ENCODE measurements at regions not wholly inside any gene's neighbourhood (a gene's known extent, or its start where the extent isn't known, plus 50 kb on each side); places are given as distances from the start of the nearest gene placed in this dataset.
"Not testable (repeated sequence)": the region's sequence is repeated elsewhere in the genome, so short reads cannot be mapped to it uniquely, and the experiment has no call there.

- Histone ChIP-seq H3K27ac (ENCODE audit: insufficient read depth, low read length) (no peak overlapping the region), H3K36me3 (ENCODE audit: control insufficient read depth, insufficient read depth, low read length) (no peaks in the 10 kb centered on the region), H3K27me3 (ENCODE audit: control insufficient read depth, insufficient read depth, low read length) (no peaks in the 10 kb centered on the region), H3K9me3 (ENCODE audit: control insufficient read depth, insufficient read depth, low read depth, low read length) (no peaks in the 10 kb centered on the region), H3K9ac (ENCODE audit: insufficient read depth, low read length) (no peak overlapping the region), H2AFZ (ENCODE audit: low read length) (no peak overlapping the region), H3K4me1 (ENCODE audit: control insufficient read depth, extremely low read depth, insufficient read depth, low read length) (no peaks in the 10 kb centered on the region), H3K4me3 (replicated peaks in 1 of 4; ENCODE audit: control extremely low read depth in 1 of 4, insufficient read depth in 1 of 4, low read depth in 3 of 4, low read length in 4 of 4) (no peak overlapping the region), H3K79me2 (ENCODE audit: control insufficient read depth, insufficient read depth, low read length) (no peaks in the 10 kb centered on the region), H3K4me2 (ENCODE audit: extremely low read depth, insufficient read depth, low read length) (no peak overlapping the region), H4K20me1 (ENCODE audit: control insufficient read depth, extremely low read depth, insufficient read depth, low read length) (no peaks in the 10 kb centered on the region)
- TF ChIP-seq, protein P1, sequence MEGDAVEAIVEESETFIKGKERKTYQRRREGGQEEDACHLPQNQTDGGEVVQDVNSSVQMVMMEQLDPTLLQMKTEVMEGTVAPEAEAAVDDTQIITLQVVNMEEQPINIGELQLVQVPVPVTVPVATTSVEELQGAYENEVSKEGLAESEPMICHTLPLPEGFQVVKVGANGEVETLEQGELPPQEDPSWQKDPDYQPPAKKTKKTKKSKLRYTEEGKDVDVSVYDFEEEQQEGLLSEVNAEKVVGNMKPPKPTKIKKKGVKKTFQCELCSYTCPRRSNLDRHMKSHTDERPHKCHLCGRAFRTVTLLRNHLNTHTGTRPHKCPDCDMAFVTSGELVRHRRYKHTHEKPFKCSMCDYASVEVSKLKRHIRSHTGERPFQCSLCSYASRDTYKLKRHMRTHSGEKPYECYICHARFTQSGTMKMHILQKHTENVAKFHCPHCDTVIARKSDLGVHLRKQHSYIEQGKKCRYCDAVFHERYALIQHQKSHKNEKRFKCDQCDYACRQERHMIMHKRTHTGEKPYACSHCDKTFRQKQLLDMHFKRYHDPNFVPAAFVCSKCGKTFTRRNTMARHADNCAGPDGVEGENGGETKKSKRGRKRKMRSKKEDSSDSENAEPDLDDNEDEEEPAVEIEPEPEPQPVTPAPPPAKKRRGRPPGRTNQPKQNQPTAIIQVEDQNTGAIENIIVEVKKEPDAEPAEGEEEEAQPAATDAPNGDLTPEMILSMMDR (conservative IDR thresholded peaks at IDR 0.05 in 1 of 2, IDR thresholded peaks at IDR 0.05 in 1 of 2; ENCODE audit: low read depth in 1 of 2, low read length in 2 of 2): no peak
- TF ChIP-seq EZH2 (IDR thresholded peaks at IDR 0.05; ENCODE audit: low read length, missing control alignments): no peak
- DNase-seq (ENCODE audit: low read depth in 2 of 2): no peak
Observed at GRCh38 chr1:157376681-157377080, 175.6 kb downstream of the FCRL5 start.

DNA sequence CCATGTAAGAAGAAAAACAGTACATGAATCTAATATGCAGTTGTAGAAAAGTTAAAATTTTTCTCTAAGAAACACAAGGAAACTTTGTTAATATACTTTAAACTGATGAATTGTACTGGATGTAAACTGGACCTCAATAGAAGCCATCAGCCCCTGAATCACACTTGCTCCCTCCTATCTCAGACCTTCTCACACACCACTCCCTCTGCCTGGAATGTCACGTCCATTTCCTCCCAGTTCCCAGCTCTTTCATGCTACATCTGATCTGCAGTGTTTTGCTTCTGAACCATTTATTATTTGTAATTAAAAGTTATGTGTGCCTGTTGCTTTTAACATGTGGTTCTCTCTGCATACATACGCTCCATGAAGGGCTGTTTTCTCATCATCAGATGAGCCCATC lies 180.0 kb downstream of the FCRL5 start:
- H3K4me2 ChIP-seq (ENCODE audit: extremely low read depth, insufficient read depth, low read length); H3K4me1 ChIP-seq (ENCODE audit: control insufficient read depth, extremely low read depth, insufficient read depth, low read length); H2AFZ ChIP-seq (ENCODE audit: low read length); DNase-seq (ENCODE audit: low read depth in 2 of 2); H3K27me3 ChIP-seq (ENCODE audit: control insufficient read depth, insufficient read depth, low read length); H3K79me2 ChIP-seq (ENCODE audit: control insufficient read depth, insufficient read depth, low read length); H4K20me1 ChIP-seq (ENCODE audit: control insufficient read depth, extremely low read depth, insufficient read depth, low read length); H3K9me3 ChIP-seq (ENCODE audit: control insufficient read depth, insufficient read depth, low read depth, low read length); H3K9ac ChIP-seq (ENCODE audit: insufficient read depth, low read length); H3K27ac ChIP-seq (ENCODE audit: insufficient read depth, low read length); H3K36me3 ChIP-seq (ENCODE audit: control insufficient read depth, insufficient read depth, low read length); H3K4me3 ChIP-seq (replicated peaks in 1 of 4; ENCODE audit: control extremely low read depth in 1 of 4, insufficient read depth in 1 of 4, low read depth in 3 of 4, low read length in 4 of 4): not testable (repeated sequence)

DNA sequence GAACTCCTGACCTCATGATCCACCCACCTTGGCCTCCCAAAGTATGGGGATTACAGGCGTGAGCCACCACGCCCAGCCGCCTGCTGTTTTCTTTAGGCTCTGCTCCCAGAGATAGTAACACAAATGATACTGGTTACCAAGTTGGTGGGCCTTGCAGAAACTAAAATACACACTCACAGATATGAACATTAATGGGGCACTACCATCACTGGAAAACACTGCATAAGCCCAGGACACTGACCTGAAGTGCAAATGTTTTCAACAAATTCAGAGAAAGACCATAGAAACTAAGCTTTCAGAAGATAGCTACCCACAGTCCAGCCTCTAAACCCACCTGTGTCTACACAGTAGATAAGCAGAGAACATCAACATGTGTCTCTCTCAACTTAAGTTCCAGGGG lies 180.5 kb downstream of the FCRL5 start:
- Histone ChIP-seq H2AFZ (ENCODE audit: low read length) (no peak overlapping the region), H3K9me3 (ENCODE audit: control insufficient read depth, insufficient read depth, low read depth, low read length) (no peaks in the 10 kb centered on the region), H3K27ac (ENCODE audit: insufficient read depth, low read length) (no peak overlapping the region), H3K4me2 (ENCODE audit: extremely low read depth, insufficient read depth, low read length) (no peak overlapping the region), H4K20me1 (ENCODE audit: control insufficient read depth, extremely low read depth, insufficient read depth, low read length) (no peaks in the 10 kb centered on the region), H3K79me2 (ENCODE audit: control insufficient read depth, insufficient read depth, low read length) (no peaks in the 10 kb centered on the region), H3K36me3 (ENCODE audit: control insufficient read depth, insufficient read depth, low read length) (no peaks in the 10 kb centered on the region), H3K4me3 (replicated peaks in 1 of 4; ENCODE audit: control extremely low read depth in 1 of 4, insufficient read depth in 1 of 4, low read depth in 3 of 4, low read length in 4 of 4) (no peak overlapping the region), H3K27me3 (ENCODE audit: control insufficient read depth, insufficient read depth, low read length) (no peaks in the 10 kb centered on the region), H3K4me1 (ENCODE audit: control insufficient read depth, extremely low read depth, insufficient read depth, low read length) (no peaks in the 10 kb centered on the region), H3K9ac (ENCODE audit: insufficient read depth, low read length) (no peak overlapping the region)
- DNase-seq (ENCODE audit: low read depth in 2 of 2): no peak
- TF ChIP-seq EZH2 (IDR thresholded peaks at IDR 0.05; ENCODE audit: low read length, missing control alignments): no peak
- TF ChIP-seq, protein P1 (conservative IDR thresholded peaks at IDR 0.05 in 1 of 2, IDR thresholded peaks at IDR 0.05 in 1 of 2; ENCODE audit: low read depth in 1 of 2, low read length in 2 of 2): no peak

DNA sequence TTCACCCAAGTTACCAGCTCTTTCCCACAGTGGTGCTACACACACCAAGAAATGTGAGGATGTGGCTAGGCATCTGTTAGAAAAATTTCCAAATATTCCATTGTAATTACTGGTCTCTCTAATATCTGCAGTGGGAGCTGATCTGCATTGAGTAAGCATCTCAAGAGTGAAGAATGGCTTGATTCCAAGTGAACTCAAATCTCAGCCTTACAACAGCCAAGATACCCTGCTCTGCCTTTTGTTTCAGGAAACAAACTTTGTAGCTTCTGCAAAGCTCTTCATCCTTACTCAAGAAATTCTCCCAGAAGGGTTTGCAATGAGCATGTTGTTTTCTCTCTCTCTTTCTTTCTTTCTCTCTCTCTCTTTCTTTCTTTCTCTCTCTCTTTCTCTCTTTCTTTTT lies 181.1 kb downstream of the FCRL5 start:
- no peak overlapping the region for H3K27ac ChIP-seq (ENCODE audit: insufficient read depth, low read length)
- H4K20me1 ChIP-seq (ENCODE audit: control insufficient read depth, extremely low read depth, insufficient read depth, low read length): no peaks in the 10 kb centered on the region
- DNase-seq (ENCODE audit: low read depth in 2 of 2): no peak
- no peak overlapping the region for H3K4me2 ChIP-seq (ENCODE audit: extremely low read depth, insufficient read depth, low read length)
- TF ChIP-seq, protein P1 (conservative IDR thresholded peaks at IDR 0.05 in 1 of 2, IDR thresholded peaks at IDR 0.05 in 1 of 2; ENCODE audit: low read depth in 1 of 2, low read length in 2 of 2): no peak
- no peak for TF ChIP-seq EZH2 (IDR thresholded peaks at IDR 0.05; ENCODE audit: low read length, missing control alignments)
- no peaks in the 10 kb centered on the region for H3K36me3 ChIP-seq (ENCODE audit: control insufficient read depth, insufficient read depth, low read length)
- no peak overlapping the region for H3K4me3 ChIP-seq (replicated peaks in 1 of 4; ENCODE audit: control extremely low read depth in 1 of 4, insufficient read depth in 1 of 4, low read depth in 3 of 4, low read length in 4 of 4)
- H3K9me3 ChIP-seq (ENCODE audit: control insufficient read depth, insufficient read depth, low read depth, low read length): no peaks in the 10 kb centered on the region
- H3K79me2 ChIP-seq (ENCODE audit: control insufficient read depth, insufficient read depth, low read length): no peaks in the 10 kb centered on the region
- H3K27me3 ChIP-seq (ENCODE audit: control insufficient read depth, insufficient read depth, low read length): no peaks in the 10 kb centered on the region
- no peak overlapping the region for H3K9ac ChIP-seq (ENCODE audit: insufficient read depth, low read length)
- H3K4me1 ChIP-seq (ENCODE audit: control insufficient read depth, extremely low read depth, insufficient read depth, low read length): no peaks in the 10 kb centered on the region
- H2AFZ ChIP-seq (ENCODE audit: low read length): no peak overlapping the region

Measured in fibroblast of lung (primary cell).